Activated CD4-positive, alpha-beta T cell treated with anti-CD3 and anti-CD28 coated beads, Interleukin-2, Interleukin-4, amounts not matched to agents 100 ng/mL and 50 ng/mL, durations not matched to agents 16 hours and 8 hours (primary cell): ENCODE measurements at regions not wholly inside any gene's neighbourhood (a gene's known extent, or its start where the extent isn't known, plus 50 kb on each side); places are given as distances from the start of the nearest gene placed in this dataset.

Source experiments
- DNase-seq: peaks from one replicate; pipeline ENCODE4 v3.0.0-alpha.2; 2020; ENCODE audit warnings: low spot score

GRCh38 chr6:125491860-125492618 is 190.3 kb upstream of the HDDC2 start:
- DNase-seq = no peak

GRCh38 chr6:125498606-125499005 is 196.8 kb upstream of the HDDC2 start:
- no peak for DNase-seq

- DNase-seq = no peak
These were observed 197.8 kb upstream of the HDDC2 start for GRCh38 chr6:125499535-125499934.

- no peak for DNase-seq
These were observed 201.4 kb upstream of the HDDC2 start for GRCh38 chr6:125503181-125503580.

GRCh38 chr6:125507987-125508655 is 206.4 kb upstream of the HDDC2 start:
- DNase-seq = no peak

GRCh38 chr6:125508793-125509192 is 207.0 kb upstream of the HDDC2 start:
- no peak for DNase-seq

GRCh38 chr6:125509477-125509876 is 207.7 kb upstream of the HDDC2 start:
- no peak for DNase-seq

- no peak for DNase-seq
These were observed 208.6 kb upstream of the HDDC2 start for GRCh38 chr6:125510405-125510804.

GRCh38 chr6:125511809-125512396 is 210.1 kb upstream of the HDDC2 start:
- no peak for DNase-seq

GRCh38 chr6:125512621-125513020 is 210.9 kb upstream of the HDDC2 start:
- DNase-seq = no peak

- DNase-seq = no peak
These were observed 212.2 kb upstream of the HDDC2 start for GRCh38 chr6:125513978-125514377.

- DNase-seq = no peak
These were observed 214.9 kb upstream of the HDDC2 start for GRCh38 chr6:125516644-125517043.

GRCh38 chr6:125519367-125519766 is 217.6 kb upstream of the HDDC2 start:
- no peak for DNase-seq

- DNase-seq = no peak
These were observed 222.6 kb upstream of the HDDC2 start for GRCh38 chr6:125524356-125524755.

GRCh38 chr6:125526007-125526720 is 223.3 kb upstream of the HEY2 start:
- DNase-seq = no peak

GRCh38 chr6:125528621-125529041 is 220.8 kb upstream of the HEY2 start:
- no peak for DNase-seq

- DNase-seq = no peak
These were observed 220.4 kb upstream of the HEY2 start for GRCh38 chr6:125529061-125529460.

- DNase-seq = no peak
These were observed 215.6 kb upstream of the HEY2 start for GRCh38 chr6:125533710-125534397.

GRCh38 chr6:125534430-125535263 is 214.8 kb upstream of the HEY2 start:
- DNase-seq = no peak

GRCh38 chr6:125537090-125537489 is 212.3 kb upstream of the HEY2 start:
- no peak for DNase-seq

GRCh38 chr6:125539892-125540291 is 209.5 kb upstream of the HEY2 start:
- no peak for DNase-seq
